Lower lobe of right lung (tissue), 2 donors: ENCODE measurements at regions not wholly inside any gene's neighbourhood (a gene's known extent, or its start where the extent isn't known, plus 50 kb on each side); places are given as distances from the start of the nearest gene placed in this dataset.

Experiments used
- ATAC-seq, 2 donors: fragments of 200-7000 bp; cut with Tn5 transposase; one replicate each; pipeline ENCODE4 v1.9.1; 2020 to 2022; ENCODE audit warnings: mild to moderate bottlenecking in 2 of 2, moderate library complexity in 2 of 2
- DNase-seq: peaks from one replicate; pipeline ENCODE4 v3.0.0-alpha.2; 2020
- H3K27ac ChIP-seq: fragments of 200-600 bp; one replicate; pipeline ENCODE4 v1.8.0; 2022
- H3K27me3 ChIP-seq: fragments of 200-600 bp; one replicate; pipeline ENCODE4 v1.8.0; 2022; ENCODE audit warnings: low read depth
- H3K36me3 ChIP-seq: fragments of 200-600 bp; one replicate; pipeline ENCODE4 v1.8.0; 2022; ENCODE audit warnings: mild to moderate bottlenecking
- H3K4me1 ChIP-seq: fragments of 200-600 bp; one replicate; pipeline ENCODE4 v1.8.0; 2022
- H3K4me3 ChIP-seq: fragments of 200-600 bp; one replicate; pipeline ENCODE4 v1.8.0; 2022; ENCODE audit warnings: mild to moderate bottlenecking
- H3K9me3 ChIP-seq: fragments of 200-600 bp; one replicate; pipeline ENCODE4 v1.8.0; 2022
- intact Hi-C: fragments of 100-400 bp; cut with DNase I; formaldehyde crosslinking; loops from one replicate; pipeline ENCODE4 v1.11.0; 2022
- TF ChIP-seq, protein P1 (sequence below): fragments of 200-600 bp; IDR thresholded peaks from one replicate; pipeline ENCODE4 v1.8.0; 2022; ENCODE audit warnings: antibody characterized with exemption, mild to moderate bottlenecking
- donor health status: DM: no; HTN: yes; CAD: no; lungs with severe emphysema.

- no peak for ATAC-seq
- Histone ChIP-seq H3K36me3 (no peaks in the 10 kb centered on the region), H3K27ac (no peak overlapping the region)
Observed at GRCh38 chr10:114771749-114772148, 49.8 kb upstream of the FHIP2A start.

More at GRCh38 chr10:114771749-114772148, 49.8 kb upstream of the FHIP2A start:
- Histone ChIP-seq H3K27me3 (peaks cover 3% of the 10 kb centered on the region), H3K4me1 (peaks cover 14% of the 10 kb centered on the region), H3K9me3 (no peaks in the 10 kb centered on the region), H3K4me3 (no peak overlapping the region)
- TF ChIP-seq, protein P1, sequence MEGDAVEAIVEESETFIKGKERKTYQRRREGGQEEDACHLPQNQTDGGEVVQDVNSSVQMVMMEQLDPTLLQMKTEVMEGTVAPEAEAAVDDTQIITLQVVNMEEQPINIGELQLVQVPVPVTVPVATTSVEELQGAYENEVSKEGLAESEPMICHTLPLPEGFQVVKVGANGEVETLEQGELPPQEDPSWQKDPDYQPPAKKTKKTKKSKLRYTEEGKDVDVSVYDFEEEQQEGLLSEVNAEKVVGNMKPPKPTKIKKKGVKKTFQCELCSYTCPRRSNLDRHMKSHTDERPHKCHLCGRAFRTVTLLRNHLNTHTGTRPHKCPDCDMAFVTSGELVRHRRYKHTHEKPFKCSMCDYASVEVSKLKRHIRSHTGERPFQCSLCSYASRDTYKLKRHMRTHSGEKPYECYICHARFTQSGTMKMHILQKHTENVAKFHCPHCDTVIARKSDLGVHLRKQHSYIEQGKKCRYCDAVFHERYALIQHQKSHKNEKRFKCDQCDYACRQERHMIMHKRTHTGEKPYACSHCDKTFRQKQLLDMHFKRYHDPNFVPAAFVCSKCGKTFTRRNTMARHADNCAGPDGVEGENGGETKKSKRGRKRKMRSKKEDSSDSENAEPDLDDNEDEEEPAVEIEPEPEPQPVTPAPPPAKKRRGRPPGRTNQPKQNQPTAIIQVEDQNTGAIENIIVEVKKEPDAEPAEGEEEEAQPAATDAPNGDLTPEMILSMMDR, result no peak
- intact Hi-C loops, result no loop called here
- DNase-seq, result no peak
